ENCODE measurements at regions not wholly inside any gene's neighbourhood (a gene's known extent, or its start where the extent isn't known, plus 50 kb on each side); places are given as distances from the start of the nearest gene placed in this dataset.
"Not testable (repeated sequence)": the region's sequence is repeated elsewhere in the genome, so short reads cannot be mapped to it uniquely, and the experiment has no call there.

DNA sequence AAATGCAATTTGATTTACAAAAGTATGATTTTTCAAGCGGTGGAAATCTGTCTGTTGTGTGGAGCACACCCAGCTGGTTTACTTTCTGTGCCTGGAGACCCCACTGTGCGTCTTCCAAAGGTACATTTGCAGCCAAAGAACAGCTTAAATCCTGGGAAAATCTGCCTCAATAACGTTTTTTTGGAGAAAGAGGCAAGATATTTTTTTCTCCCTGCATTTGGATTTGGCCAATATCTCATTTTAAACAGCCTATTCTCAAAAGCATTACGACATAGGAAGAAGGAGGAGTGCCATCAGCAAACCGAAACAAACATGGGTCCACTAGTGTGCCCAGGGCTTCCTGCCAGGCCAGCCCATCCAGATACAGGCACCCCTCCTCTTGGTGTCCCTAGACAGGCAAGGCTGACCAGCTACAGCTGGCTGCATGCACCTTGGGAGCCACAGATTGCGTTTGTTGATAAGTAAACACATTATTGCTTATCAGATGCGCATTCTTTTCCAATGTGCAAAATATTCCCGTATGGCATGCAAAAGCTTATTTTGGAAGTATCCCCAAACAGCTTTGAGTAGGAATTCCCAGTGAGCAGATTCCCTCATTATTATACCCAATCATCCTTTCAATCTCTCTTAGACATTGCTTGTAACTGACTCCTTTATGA is 184.5 kb upstream of the MARCKS start:
- DNase-seq (ENCODE audit: low read depth in 3 of 3, low spot score in 1 of 3), result no peak

DNA sequence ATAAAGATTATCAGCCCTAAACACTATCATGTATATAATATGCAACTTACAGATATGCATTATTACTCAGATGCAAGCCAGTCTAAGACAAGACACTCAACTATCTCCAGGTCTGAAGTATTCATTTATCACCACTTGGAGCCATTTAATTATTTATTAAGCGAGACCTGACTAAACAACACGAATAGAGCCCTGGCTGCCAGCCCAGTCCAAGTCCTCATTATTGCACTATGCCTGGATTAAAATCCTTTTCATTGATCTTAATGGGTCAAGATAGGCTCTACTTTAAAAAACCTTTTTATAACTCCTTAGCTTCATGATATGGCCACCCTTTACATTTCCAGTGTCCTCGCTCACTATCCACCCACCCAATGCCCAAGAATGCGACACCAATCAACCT is 183.1 kb upstream of the MARCKS start:
- DNase-seq (ENCODE audit: low read depth in 3 of 3, low spot score in 1 of 3), result no peak

DNA sequence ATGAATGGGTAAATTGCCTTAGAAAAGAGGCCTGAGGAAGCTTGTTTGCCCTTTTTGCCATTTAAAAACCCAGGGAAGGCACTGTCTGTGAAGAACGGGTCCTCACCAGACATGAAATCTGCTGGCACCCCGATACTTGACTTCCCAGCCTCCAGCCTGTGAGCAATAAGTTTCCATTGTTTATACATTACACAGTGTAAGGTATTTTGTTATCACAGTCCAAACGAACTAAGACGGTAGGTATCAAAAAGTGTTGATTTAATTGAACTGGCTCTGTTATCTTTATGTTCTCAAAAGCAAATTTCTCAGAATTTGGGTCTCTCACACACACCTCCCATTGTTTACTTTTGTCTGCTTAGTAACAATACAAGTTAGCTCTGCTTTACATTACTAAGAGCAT is 181.1 kb upstream of the MARCKS start:
- no peak for DNase-seq (ENCODE audit: low read depth in 3 of 3, low spot score in 1 of 3)

DNA sequence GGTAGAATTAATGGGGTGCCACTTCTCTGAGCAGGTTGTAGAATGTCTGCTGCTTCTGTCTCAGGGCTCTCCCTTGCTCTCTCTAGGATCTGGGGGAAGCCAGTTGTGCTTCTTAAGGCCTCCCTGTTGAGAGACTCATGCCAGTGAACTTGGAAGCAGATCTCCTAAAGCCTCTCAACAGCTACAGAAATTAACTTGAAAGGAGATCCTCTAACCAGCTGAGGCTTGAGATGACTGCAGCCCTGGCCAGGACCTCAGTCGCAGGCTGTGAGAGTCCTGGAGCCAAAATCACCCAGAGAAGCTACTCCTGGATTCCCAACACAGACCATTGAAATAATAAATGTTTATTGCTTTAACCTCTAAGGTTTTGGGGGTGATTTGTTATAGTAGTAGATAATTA is 180.2 kb upstream of the MARCKS start:
- no peak for DNase-seq (ENCODE audit: low read depth in 3 of 3, low spot score in 1 of 3)

DNA sequence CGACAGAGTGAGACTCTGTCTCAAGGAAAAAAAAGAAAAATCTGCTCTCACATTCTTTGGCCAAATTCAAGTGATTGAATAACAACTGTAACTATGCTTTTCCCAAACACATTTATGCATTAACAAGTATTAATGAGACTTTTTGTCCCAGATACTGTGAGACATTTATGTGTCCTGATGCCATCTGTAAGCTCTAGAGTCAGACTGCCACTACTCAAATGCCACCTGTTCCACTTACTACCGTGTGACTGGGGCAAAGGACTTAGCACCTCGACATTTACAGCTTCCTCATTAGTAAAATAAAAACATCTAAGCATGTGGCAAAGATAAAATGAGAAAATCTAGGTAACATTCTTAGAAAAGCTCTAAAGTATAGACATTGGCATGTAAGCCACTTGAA is 178.1 kb upstream of the MARCKS start:
- no peak for DNase-seq (ENCODE audit: low read depth in 3 of 3, low spot score in 1 of 3)

DNA sequence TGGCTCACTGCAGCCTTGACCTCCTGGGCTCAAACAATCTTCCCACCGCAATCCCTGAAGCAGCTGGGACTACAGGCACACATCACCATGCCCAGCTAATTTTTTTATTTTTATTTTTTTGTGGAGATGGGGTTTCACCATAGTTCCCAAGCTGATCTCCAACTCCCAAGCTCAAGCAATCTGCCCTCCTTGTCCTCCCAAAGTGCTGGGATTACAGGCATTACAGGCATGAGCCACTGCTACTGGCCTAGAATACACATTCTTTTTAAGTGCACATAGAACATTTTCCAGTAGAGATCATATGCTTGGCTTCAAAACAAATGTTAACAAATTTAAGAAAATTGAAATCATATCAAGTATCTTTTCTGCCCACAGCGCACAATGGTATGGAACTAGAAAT is 176.8 kb upstream of the MARCKS start:
- no peak for DNase-seq (ENCODE audit: low read depth in 3 of 3, low spot score in 1 of 3)

DNA sequence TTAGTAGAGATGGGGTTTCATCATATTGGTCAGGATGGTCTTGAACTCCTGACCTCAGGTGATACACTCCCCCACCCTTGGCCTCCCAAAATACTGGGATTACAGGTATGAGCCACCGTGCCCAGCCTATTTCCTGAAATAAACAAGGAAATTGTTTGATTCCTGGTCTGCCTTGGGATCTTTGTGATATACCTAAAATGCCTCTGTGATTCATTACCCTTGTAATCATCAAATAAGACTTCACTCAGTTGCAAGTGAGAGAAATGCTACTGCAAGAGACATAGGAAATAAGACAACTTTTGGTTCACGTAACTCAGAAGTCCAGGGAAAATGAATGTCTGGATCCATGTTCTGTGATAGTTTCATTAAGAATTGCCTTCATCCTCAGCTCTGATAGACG is 173.2 kb upstream of the MARCKS start:
- DNase-seq (ENCODE audit: low read depth in 3 of 3, low spot score in 1 of 3), result no peak

DNA sequence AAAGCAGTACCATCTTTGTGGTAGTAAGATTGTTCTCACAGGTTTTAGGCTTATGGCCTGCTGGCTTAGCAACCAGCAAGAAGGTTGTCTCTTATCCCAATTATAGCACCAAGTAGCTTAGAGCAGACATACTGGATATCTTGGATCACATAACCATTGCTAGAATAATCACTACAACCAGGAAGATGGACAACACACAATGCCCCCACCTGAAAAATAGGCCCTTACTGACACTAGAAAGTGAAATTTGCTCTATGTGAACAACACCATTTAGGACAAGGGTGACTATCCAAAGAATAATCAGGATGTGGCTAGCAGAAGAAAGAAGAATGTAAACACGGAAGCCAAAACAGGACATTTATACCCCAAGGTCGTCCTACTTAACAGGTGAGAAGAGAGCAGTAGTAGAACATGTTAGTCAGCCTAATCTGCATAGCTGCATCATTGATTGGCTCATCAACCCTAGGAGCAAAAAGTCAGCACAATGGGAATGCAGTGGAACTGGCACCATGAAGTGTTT is 172.7 kb upstream of the MARCKS start:
- no peak for DNase-seq (ENCODE audit: low read depth in 3 of 3, low spot score in 1 of 3)

DNA sequence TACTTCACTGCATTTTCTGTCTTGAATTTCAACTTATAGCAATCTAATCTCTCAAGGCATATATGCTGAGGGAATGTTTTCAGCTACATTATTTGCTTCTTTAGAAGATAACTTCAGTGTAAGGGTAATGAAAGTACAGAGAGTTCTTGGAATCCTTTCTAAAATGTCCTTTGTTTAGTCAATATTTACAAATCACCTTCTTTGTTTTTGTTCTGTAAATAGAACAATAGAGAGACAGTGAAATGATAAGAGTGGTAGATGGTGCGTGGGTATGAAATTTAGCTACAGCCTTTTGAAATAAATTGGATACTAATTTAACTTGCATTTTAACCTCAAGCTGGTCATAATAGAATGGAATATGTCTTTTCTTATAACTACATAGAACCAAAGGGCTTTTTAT is 171.1 kb upstream of the MARCKS start:
- DNase-seq (ENCODE audit: low read depth in 3 of 3, low spot score in 1 of 3), result no peak

DNA sequence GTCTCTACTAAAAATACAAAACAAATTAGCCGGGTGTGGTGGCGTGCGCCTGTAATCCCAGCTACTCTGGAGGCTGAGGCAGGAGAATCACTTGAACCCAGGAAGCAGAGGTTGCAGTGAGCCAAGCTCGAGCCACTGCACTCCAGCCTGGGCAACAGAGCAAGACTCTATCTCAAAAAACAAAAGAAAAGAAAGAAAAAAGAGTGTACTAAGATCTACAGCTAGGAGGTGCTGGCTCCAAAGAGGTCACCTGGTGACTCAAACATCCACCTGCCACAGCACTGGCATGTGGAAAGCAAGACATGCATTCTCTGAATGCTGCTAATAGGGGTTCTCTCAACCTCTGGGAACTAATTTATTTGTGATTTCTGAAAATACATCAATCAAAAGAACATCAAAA is 167.5 kb upstream of the MARCKS start:
- DNase-seq (ENCODE audit: low read depth in 3 of 3, low spot score in 1 of 3), result not testable (repeated sequence)

DNA sequence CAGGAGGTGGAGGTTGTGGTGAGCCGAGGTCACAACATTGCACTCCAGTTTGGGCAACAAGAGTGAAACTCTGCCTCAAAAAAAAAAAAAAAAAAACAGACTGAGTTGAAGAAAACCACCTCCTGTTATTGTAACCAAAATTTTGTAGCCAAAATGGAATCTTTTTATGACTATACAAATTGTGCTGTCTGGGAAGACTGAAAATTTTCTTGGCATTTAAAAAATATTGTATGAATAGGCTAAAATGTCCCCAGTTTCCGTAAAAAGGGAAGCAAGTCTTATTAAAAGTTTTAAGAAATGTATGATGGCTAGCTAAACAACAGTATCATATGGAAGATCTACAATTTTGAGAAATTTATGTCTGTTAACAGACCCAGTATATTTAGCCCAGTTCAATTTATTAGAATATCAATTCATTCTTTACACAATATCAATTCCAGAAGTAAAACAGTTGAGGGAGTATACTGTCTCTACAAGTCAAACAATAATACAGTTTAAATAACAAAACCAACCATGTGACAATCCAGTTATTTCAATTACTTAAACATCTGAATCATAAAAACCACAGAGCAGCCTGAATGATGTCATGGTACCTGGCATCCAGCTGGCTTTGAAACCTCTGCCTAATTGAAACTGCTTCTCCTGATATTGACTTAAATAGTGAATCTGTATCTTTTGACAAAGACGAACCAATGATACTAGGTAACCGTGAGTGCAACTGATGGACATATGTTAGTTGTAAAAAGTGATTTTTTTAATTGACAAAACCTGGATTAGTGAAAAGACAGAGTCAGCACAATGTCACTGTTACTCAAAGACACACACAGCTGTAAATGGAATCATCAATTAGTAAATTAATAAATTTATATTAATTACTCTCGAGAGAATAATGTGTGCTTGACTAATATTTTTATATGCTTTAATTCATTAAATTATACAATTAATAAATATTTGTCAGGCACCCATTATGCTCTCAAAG is 166.6 kb upstream of the MARCKS start:
- no peak for DNase-seq (ENCODE audit: low read depth in 3 of 3, low spot score in 1 of 3)

DNA sequence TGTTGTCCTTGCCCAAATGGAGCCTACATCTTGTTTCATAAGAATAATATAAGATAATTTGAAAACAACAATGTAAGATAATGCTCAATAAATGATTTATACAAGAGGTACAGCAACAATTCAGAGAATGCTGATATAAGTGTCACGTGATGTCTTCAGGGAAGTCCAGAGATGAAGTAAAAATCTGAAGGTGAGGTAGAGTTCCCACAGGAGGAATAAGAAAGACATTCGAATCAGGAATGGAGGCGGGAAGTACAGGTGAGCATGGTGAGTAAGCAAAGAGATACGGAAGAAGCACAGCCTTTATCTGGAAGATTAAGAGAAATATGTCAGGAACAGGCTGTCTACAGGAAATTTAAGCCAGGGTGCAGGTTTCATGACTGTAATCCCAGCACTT is 165.9 kb upstream of the MARCKS start:
- DNase-seq (ENCODE audit: low read depth in 3 of 3, low spot score in 1 of 3), result no peak

DNA sequence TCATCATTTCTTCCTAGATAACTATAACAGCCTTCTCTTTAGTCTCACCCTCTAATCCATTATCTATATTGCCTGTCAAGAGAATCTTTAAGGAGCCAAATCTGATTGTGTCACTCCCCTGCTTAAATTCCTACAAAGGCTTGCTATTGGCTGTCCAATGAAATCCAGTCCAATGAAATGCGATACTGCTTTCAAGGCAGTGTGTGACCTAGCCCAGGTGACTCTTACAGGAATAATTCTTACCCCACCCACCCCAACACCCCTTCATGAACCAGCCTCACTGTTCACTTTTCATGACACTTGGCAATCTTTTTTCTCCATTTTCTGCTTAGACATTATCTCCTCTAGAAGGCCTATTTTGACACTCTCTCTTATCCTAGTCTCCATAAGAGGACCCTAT is 163.3 kb upstream of the MARCKS start:
- DNase-seq (ENCODE audit: low read depth in 3 of 3, low spot score in 1 of 3), result no peak

DNA sequence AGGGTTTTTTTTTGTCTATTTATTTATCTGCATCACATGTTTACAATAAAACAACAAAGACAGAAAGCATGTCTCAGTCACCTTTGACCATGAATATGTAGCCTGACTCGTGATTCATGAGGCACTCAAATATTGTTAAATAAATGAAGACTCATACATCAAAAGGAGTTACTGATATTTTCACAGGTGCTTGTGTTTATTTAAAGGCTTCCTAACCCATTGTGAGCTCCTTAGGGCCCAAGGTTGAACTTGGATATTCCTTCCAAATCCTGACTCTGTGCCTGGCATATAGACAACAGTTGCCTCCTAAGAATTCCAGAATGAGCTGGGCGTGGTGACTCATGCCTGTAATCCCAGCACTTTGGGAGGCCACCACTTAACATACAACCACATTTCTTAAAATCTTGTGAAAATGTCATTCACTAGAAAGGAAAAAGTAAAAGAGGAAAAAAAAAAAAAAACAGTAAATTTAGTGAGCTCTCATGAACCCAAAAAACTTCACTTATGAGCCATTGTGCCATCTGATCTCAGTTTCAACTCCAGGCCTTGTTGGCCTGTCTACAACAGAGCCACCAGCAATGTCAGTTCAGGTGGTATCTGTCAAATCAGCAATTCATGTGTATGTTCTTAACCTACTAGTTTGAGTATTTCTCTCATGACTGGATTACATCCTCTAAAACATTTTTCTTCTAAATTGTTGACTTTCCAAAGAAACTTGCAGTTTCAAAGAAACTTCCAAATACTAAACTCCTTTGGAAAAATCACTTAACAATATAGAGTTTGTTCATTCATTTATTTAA is 162.7 kb upstream of the MARCKS start:
- DNase-seq (ENCODE audit: low read depth in 3 of 3, low spot score in 1 of 3), result no peak

DNA sequence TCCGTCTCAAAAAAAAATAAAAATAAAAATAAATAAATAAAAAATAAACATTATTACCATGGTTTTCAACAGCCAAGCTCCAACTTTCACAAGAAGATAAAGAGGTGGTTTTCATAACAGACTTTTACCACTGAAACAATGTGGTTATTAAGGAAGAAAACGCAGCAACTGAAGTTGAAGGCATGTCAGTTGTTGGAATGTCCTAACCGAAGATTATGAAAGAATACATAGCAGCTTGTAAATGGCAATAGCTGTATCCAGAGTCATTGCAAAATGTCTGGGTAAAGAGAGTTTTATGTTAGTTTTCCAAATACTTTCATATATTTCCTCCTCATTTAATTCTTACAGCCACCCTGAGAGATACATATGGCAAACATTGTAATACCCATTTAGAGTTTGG is 161.6 kb upstream of the MARCKS start:
- no peak for DNase-seq (ENCODE audit: low read depth in 3 of 3, low spot score in 1 of 3)

DNA sequence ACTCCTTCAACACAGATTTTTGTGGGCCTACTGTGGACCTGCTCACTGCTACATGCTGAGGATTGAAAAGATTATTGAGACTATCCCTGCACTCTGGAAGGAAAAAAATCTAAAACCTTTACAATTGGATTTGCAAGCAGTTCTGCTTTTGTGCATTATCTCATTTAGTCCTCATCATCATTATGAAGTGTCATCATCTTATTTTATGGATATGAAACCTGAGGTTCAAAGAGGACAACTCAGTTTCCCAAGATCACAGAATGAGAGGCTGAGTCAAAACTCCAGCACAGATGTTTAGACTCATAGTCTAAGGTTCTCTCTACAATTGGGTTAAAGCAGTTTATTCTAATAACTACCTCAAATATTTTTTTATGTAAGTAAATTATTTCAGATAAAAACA is 160.2 kb upstream of the MARCKS start:
- DNase-seq (ENCODE audit: low read depth in 3 of 3, low spot score in 1 of 3), result no peak

DNA sequence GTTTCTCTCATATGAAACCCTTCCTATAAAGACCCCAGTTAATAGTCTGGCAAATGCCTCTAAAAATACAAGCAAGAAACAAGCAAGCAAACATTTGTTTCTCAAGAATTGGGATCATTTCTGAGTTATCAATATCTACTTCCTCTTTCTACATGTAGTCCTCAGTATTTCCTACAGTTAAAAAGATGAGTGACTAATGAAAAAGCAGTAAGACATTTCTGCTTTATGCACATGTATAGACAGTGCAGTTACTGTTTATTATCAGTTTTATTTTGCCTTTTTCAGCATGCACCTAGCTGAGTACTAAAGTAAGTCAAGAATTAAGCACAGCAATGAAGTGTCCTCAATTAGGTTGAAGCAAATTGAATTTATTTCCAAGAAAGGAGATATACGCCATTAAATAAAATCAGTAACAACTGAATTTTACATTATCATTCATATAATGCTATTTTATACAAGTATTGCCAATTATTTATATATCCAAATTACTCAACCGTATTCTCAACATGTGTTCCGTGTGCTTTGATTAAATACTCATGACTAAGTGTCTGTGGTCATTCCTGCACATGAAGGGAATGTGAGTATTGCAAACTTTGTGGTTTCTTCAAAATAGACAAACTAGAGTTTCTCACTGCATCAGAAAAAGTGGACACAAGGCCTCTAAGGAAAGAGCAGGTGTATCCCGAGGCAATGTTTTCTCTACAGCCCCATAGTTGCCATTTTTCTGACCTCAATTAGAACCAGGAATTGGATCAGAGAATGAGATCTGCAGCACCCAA is 159.3 kb upstream of the MARCKS start:
- no peak for DNase-seq (ENCODE audit: low read depth in 3 of 3, low spot score in 1 of 3)

DNA sequence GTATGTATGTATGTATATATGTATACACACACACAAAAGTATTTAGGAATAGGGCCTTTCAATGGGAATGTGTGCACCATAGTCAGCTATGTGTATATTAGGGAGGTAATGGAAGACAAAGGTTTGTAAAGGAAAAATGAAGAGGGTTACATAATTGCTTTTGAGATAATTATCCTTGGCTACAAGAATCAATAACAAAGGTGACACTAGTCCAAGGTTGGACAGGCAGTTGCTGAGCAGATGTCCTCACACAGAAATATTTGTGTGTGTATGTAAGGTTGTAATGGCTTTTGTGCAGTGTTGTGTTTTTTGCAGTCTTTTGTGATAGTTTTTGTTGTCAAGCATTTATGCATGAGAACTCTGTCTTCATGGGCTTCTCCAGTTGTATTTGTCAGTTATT is 157.9 kb upstream of the MARCKS start:
- no peak for DNase-seq (ENCODE audit: low read depth in 3 of 3, low spot score in 1 of 3)

DNA sequence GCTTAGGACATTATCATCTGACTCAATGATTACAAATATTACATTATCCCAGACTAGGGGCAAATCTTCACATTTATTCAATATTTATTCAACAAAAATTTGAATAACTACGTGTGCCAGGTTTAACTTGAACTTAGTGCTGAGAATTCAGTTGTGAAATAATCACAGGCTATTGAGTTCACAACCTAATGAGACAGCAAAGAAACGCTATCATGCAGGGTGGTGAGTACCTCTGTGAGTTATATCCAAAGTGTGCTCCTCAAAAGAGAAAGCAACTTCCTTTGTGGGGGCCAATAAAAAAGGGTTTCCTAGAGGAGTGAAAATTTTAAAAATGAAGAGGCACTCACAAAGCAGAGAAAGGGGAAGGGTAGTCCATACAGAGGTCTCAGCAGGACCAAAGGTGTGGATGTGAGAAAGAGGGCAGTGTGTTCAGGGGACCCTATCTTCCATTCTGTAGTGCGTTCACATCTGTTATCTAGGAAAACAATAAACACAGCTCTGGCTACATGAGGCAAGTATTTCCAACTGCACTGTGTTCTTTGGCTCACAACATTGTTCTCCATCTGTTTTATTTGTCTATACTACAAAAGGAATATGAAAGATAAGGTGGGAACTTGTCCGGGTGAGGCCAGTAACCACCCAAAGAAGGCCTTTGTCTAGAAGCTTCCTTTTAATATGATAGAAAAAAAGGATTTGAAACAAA is 155.4 kb upstream of the MARCKS start:
- no peak for DNase-seq (ENCODE audit: low read depth in 3 of 3, low spot score in 1 of 3)

DNA sequence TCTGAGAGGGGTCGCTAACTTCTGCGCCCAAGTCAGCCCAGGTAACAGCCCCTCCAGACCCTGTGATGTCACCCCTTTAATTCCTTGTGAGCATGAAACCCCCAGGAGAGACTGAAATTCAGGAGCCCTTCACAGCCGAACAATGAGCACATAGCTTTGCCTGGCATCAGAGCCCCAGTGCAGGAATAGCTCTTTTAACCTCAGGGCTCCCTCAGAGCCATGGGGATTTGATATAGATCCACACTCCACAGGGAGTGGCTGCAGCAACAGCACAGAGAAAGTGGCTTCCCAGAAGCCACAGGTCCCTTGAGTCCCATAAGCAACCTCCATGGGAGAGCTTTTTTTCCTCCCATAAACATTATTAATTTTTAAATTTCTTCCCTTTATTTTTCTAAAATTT is 150.0 kb upstream of the MARCKS start:
- DNase-seq (ENCODE audit: low read depth in 3 of 3, low spot score in 1 of 3), result no peak
